GM12872 (cell line): ENCODE measurements at regions not wholly inside any gene's neighbourhood (a gene's known extent, or its start where the extent isn't known, plus 50 kb on each side); places are given as distances from the start of the nearest gene placed in this dataset.

Experiments used
- CTCF ChIP-seq: IDR thresholded peaks from 3 replicates; pipeline ENCODE4 v1.5.1; 2011; ENCODE audit warnings: low read depth, mild to moderate bottlenecking, low read length, moderate library complexity; ENCODE audit not compliant: insufficient read depth

GRCh38 chr9:75672478-75672877 is 218.0 kb upstream of the PCSK5 start:
- no peak for TF ChIP-seq CTCF

DNA sequence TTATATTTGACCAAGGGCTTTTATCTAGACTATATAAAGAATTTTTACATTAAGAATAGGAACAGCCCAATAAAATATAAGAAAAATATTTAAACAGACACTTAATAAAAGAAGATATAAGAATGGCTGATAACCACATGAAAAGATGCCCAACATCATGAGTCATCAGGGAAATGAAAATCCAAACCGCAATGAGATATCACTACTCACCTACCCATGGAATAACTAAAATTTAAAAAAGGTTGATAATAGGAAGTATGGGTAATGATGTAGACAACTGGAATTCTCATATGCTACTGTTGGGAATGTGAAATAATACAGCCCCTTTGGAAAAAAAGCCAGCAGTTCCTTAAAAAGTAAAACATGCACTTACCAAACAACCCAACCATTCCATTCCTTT is 206.9 kb upstream of the PCSK5 start:
- no peak for TF ChIP-seq CTCF

DNA sequence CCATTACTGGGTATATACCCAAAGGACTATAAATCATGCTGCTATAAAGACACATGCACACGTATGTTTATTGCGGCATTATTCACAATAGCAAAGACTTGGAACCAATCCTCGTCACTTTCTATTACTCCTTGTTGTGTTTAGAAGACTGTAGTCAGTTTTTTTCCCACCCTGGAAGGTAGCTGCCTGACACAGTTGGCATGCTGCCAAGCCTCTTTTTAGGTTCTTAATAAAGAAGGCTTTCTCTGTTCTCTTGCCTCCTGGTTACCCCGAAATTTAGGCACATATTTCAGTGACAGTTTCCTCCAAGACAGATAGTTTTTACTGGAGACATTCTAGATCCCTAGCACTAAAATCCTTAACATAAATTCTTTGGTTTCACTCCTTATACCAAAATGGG is 205.4 kb upstream of the PCSK5 start:
- no peak for TF ChIP-seq CTCF

GRCh38 chr9:75687359-75687953 is 203.0 kb upstream of the PCSK5 start:
- no peak for TF ChIP-seq CTCF

DNA sequence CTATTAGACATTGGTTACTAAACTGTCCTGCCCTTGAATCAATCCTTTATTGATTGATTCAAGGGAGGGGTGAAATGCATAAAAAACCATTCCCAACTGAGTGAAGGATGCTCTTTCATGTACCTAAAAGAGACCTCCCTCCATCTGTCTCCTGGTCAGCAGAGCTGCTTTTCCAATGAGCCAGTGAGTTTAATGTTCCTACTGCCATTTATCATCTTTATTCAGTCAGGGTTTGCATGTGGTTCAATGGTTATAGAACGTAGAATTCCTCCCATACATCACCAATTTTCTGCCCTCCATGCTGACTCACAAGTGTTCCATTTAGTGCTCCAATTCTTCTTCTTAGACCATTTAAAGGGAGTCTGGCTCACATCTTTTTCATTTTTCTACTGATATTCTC is 199.1 kb upstream of the PCSK5 start:
- TF ChIP-seq CTCF: no peak

DNA sequence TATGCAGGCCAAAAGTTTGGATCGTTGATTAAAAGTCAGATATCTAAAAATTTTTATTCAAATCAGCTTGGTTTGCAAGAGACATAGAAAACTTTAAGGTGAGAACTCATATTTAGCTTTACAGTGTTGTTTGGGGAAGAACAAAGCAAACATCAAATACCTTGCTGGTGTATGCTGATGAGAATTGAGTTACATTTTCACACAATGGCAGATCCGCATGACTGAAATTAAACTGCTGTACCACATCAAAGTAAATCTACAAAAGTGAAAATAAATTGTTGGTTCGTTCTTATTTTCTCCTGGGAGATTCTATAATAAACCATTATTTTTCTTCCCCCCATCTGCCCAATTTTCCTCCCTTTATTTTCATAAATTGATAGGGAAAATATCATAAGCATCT is 198.2 kb upstream of the PCSK5 start:
- no peak for TF ChIP-seq CTCF

DNA sequence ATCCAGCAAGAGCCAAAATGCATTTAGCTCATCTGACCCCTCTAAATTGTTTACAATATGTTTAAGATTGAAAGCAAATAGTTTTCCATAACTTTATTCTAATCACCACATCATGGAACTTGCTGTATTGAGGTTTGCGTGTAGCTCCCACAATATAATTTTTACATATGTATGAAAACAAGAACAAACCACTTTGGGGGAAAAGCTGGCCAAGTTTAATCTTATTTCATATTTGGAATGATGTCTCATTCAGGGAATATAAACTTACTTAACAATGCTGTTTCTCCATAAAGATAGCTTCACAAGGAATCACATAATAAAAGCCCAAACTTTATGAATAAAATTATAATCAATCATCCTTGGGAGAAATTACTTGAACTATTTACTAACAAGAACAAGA is 194.6 kb upstream of the PCSK5 start:
- no peak for TF ChIP-seq CTCF

- no peak for TF ChIP-seq CTCF
Measured at GRCh38 chr9:75699017-75699416, 191.5 kb upstream of the PCSK5 start.
